DND-41 (cell line): ENCODE measurements at regions not wholly inside any gene's neighbourhood (a gene's known extent, or its start where the extent isn't known, plus 50 kb on each side); places are given as distances from the start of the nearest gene placed in this dataset.

Experiments used
- ATAC-seq: fragments of 200-7000 bp; cut with Tn5 transposase; 3 replicates; pipeline ENCODE4 v1.9.1; 2021; ENCODE audit warnings: low read depth; ENCODE audit not compliant: insufficient read depth
- DNase-seq: peaks from one replicate; pipeline ENCODE4 v3.0.0-alpha.2; 2020
- H2AFZ ChIP-seq: 2 replicates; pipeline ENCODE4 v1.6.0; 2012; ENCODE audit warnings: low read depth, low read length
- H3K27ac ChIP-seq: 2 replicates; pipeline ENCODE4 v1.5.1; 2012; ENCODE audit warnings: low read length, inconsistent platforms
- H3K27me3 ChIP-seq: fragments of 200-600 bp; sonication (generic); 2 replicates; pipeline ENCODE4 v1.6.0; 2012; ENCODE audit warnings: low read length, mild to moderate bottlenecking, inconsistent platforms; ENCODE audit not compliant: insufficient read depth, poor library complexity
- H3K36me3 ChIP-seq: 2 replicates; pipeline ENCODE4 v1.5.1; 2012; ENCODE audit warnings: low read length, inconsistent platforms; ENCODE audit not compliant: insufficient read depth
- H3K4me1 ChIP-seq: 2 replicates; pipeline ENCODE4 v1.5.1; 2012; ENCODE audit warnings: mild to moderate bottlenecking, low read length; ENCODE audit not compliant: insufficient read depth
- H3K4me2 ChIP-seq: 2 replicates; pipeline ENCODE4 v1.6.0; 2012; ENCODE audit warnings: mild to moderate bottlenecking, moderate library complexity, low read length, inconsistent platforms; ENCODE audit not compliant: insufficient read depth
- H3K4me3 ChIP-seq, 2 experiments: fragments of 200-600 bp in 1 of 2; shearing (Covaris generic) in 1 of 2; 2 replicates each; pipeline ENCODE4 v1.5.1; 2012 to 2016; ENCODE audit warnings: inconsistent platforms in 2 of 2, low read length in 2 of 2, mild to moderate bottlenecking in 2 of 2, low read depth in 1 of 2, moderate library complexity in 1 of 2
- H3K79me2 ChIP-seq: 2 replicates; pipeline ENCODE4 v1.6.0; 2012; ENCODE audit warnings: low read length, inconsistent platforms; ENCODE audit not compliant: insufficient read depth
- H3K9ac ChIP-seq: 2 replicates; pipeline ENCODE4 v1.6.0; 2012; ENCODE audit warnings: low read depth, mild to moderate bottlenecking, inconsistent platforms, low read length, moderate library complexity
- H3K9me3 ChIP-seq: 2 replicates; pipeline ENCODE4 v1.5.1; 2012; ENCODE audit warnings: low read length, moderate library complexity, mild to moderate bottlenecking, inconsistent platforms; ENCODE audit not compliant: insufficient read depth, severe bottlenecking
- H4K20me1 ChIP-seq: 2 replicates; pipeline ENCODE4 v1.6.0; 2012; ENCODE audit warnings: low read length; ENCODE audit not compliant: insufficient read depth
- CTCF ChIP-seq: IDR thresholded peaks from 2 replicates; pipeline ENCODE4 v1.5.1; 2012; ENCODE audit warnings: borderline replicate concordance, low read length, moderate library complexity, mild to moderate bottlenecking; ENCODE audit not compliant: poor library complexity, severe bottlenecking; ENCODE audit errors: extremely low read depth
- EZH2 ChIP-seq: IDR thresholded peaks from 3 replicates; pipeline ENCODE4 v1.6.1; 2012; ENCODE audit warnings: borderline replicate concordance, low read depth, mild to moderate bottlenecking, moderate library complexity, low read length, inconsistent platforms; ENCODE audit not compliant: severe bottlenecking

- Histone ChIP-seq H3K4me1 (no peaks in the 10 kb centered on the region), H3K4me2 (no peak overlapping the region), H4K20me1 (no peaks in the 10 kb centered on the region), H3K9ac (no peak overlapping the region), H2AFZ (no peak overlapping the region), H3K27ac (no peak overlapping the region), H3K36me3 (no peaks in the 10 kb centered on the region), H3K9me3 (no peaks in the 10 kb centered on the region), H3K27me3 (no peaks in the 10 kb centered on the region), H3K4me3 (no peak overlapping the region), H3K79me2 (no peaks in the 10 kb centered on the region)
- no peak for DNase-seq
- no peak for TF ChIP-seq CTCF
- TF ChIP-seq EZH2, result no peak
- no peak for ATAC-seq
Measured at GRCh38 chr5:24325306-24325832, 319.4 kb downstream of the CDH10 start.

GRCh38 chr5:24331531-24331930, 313.2 kb downstream of the CDH10 start:
- Histone ChIP-seq H2AFZ (no peak overlapping the region), H3K9me3 (no peaks in the 10 kb centered on the region), H3K27ac (no peak overlapping the region), H3K27me3 (no peaks in the 10 kb centered on the region), H3K79me2 (no peaks in the 10 kb centered on the region), H3K4me2 (no peak overlapping the region), H3K4me1 (no peaks in the 10 kb centered on the region), H4K20me1 (no peaks in the 10 kb centered on the region), H3K4me3 (no peak overlapping the region), H3K9ac (no peak overlapping the region), H3K36me3 (no peaks in the 10 kb centered on the region)
- no peak for TF ChIP-seq CTCF
- no peak for TF ChIP-seq EZH2
- ATAC-seq (no peak), DNase-seq (no peak)

GRCh38 chr5:24347158-24347557, 297.6 kb downstream of the CDH10 start:
- DNase-seq, result no peak
- ATAC-seq, result no peak
- no peak overlapping the region for H3K4me2 ChIP-seq
- no peaks in the 10 kb centered on the region for H4K20me1 ChIP-seq
- no peaks in the 10 kb centered on the region for H3K36me3 ChIP-seq
- H3K9ac ChIP-seq, result no peak overlapping the region
- H2AFZ ChIP-seq, result no peak overlapping the region
- no peaks in the 10 kb centered on the region for H3K27me3 ChIP-seq
- H3K4me1 ChIP-seq, result no peaks in the 10 kb centered on the region
- TF ChIP-seq CTCF (no peak), EZH2 (no peak)
- no peak overlapping the region for H3K27ac ChIP-seq
- no peaks in the 10 kb centered on the region for H3K9me3 ChIP-seq
- no peak overlapping the region for H3K4me3 ChIP-seq
- no peaks in the 10 kb centered on the region for H3K79me2 ChIP-seq

DNA sequence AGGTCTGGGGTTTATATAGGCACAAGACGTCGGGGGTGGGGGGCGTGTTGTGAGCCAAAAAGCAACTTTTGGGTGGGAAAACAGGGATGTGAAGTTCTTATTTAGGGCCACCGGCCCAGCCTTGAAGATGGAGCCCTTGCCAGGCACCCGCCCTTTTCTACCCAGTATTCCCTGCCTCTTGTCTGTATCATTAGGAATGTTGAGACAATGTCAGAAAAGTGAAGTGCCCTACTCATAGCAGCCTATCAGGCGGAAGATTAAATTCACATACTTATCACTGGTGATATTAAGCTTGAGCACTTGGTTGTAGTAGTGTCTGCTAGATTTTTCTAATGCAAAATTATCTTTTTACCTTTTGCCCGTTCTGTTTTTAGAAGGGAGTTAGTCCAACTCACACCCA, 293.5 kb downstream of the CDH10 start:
- Histone ChIP-seq H2AFZ (no peak overlapping the region), H3K27me3 (no peaks in the 10 kb centered on the region), H3K9ac (no peak overlapping the region), H3K79me2 (no peaks in the 10 kb centered on the region), H3K27ac (no peak overlapping the region), H4K20me1 (no peaks in the 10 kb centered on the region), H3K36me3 (no peaks in the 10 kb centered on the region), H3K9me3 (no peaks in the 10 kb centered on the region), H3K4me1 (no peaks in the 10 kb centered on the region), H3K4me3 (no peak overlapping the region), H3K4me2 (no peak overlapping the region)
- TF ChIP-seq EZH2 (no peak), CTCF (no peak)
- ATAC-seq (no peak), DNase-seq (no peak)
